SU-DHL-6 (cell line): ENCODE measurements at regions not wholly inside any gene's neighbourhood (a gene's known extent, or its start where the extent isn't known, plus 50 kb on each side); places are given as distances from the start of the nearest gene placed in this dataset.

ENCODE experiments used
- H2AFZ ChIP-seq: fragments of 200-600 bp; sonication (generic); 2 replicates; pipeline ENCODE4 v1.6.1; 2014; ENCODE audit warnings: low read depth, mild to moderate bottlenecking, moderate library complexity, mixed read lengths, antibody characterized with exemption, low read length; ENCODE audit not compliant: severe bottlenecking
- H3F3A ChIP-seq: fragments of 200-600 bp; shearing (Covaris generic); 2 replicates; pipeline ENCODE4 v1.6.0; 2016; ENCODE audit warnings: antibody characterized with exemption, mild to moderate bottlenecking; ENCODE audit not compliant: insufficient read depth
- H3K27ac ChIP-seq: fragments of 200-600 bp; sonication (generic); 2 replicates; pipeline ENCODE4 v1.5.1; 2016; ENCODE audit warnings: low read depth, mild to moderate bottlenecking, low read length, moderate library complexity, mixed read lengths
- H3K27me3 ChIP-seq: fragments of 200-600 bp; sonication (generic), shearing (Covaris generic); 2 replicates; pipeline ENCODE4 v1.6.0; 2014; ENCODE audit warnings: mild to moderate bottlenecking, low read length
- H3K36me3 ChIP-seq: fragments of 200-600 bp; sonication (generic); 2 replicates; pipeline ENCODE4 v1.6.1; 2014; ENCODE audit warnings: mild to moderate bottlenecking, low read length, mixed read lengths
- H3K4me2 ChIP-seq: fragments of 300-600, 200-600 bp; shearing (Covaris generic), sonication (generic); 2 replicates; pipeline ENCODE4 v1.6.0; 2014; ENCODE audit warnings: low read length, low read depth, mild to moderate bottlenecking; ENCODE audit not compliant: poor library complexity, severe bottlenecking
- H3K4me3 ChIP-seq: fragments of 200-600 bp; sonication (generic); 2 replicates; pipeline ENCODE4 v1.5.1; 2014; ENCODE audit warnings: antibody characterized with exemption, low read length, mild to moderate bottlenecking, mixed read lengths; ENCODE audit not compliant: insufficient read depth, poor library complexity, severe bottlenecking
- H3K79me2 ChIP-seq: fragments of 200-600 bp; sonication (generic); 2 replicates; pipeline ENCODE4 v1.6.1; 2014; ENCODE audit warnings: mild to moderate bottlenecking, low read length, moderate library complexity; ENCODE audit not compliant: insufficient read depth
- H3K9ac ChIP-seq: fragments of 200-600 bp; sonication (generic); 2 replicates; pipeline ENCODE4 v1.7.0; 2014; ENCODE audit warnings: mild to moderate bottlenecking, low read length
- H3K9me2 ChIP-seq: fragments of 200-600 bp; sonication (generic); replicated peaks from 2 replicates; pipeline ENCODE4 v1.6.1; 2014; ENCODE audit warnings: low read length; ENCODE audit not compliant: insufficient read depth
- H3K9me3 ChIP-seq: fragments of 200-600 bp; sonication (generic); 2 replicates; pipeline ENCODE4 v1.6.1; 2014; ENCODE audit warnings: low read length, mixed read lengths; ENCODE audit not compliant: insufficient read depth
- H4K20me1 ChIP-seq: fragments of 200-600 bp; sonication (generic); 2 replicates; pipeline ENCODE4 v1.6.1; 2014; ENCODE audit warnings: low read depth, mild to moderate bottlenecking, antibody characterized with exemption, low read length, moderate library complexity, mixed read lengths
- EZH2phosphoT487 ChIP-seq: fragments of 200-600 bp; sonication (generic), shearing (Covaris generic); conservative IDR thresholded peaks from 2 replicates; pipeline ENCODE4 v1.6.1; 2018; ENCODE audit warnings: mild to moderate bottlenecking, antibody characterized with exemption, low read length, moderate library complexity, mixed read lengths
- TF ChIP-seq, protein P1 (sequence below): fragments of 200-600 bp; sonication (generic); IDR thresholded peaks from one replicate; pipeline ENCODE4 v1.5.1; 2017; ENCODE audit warnings: antibody characterized with exemption, mild to moderate bottlenecking, low read length, moderate library complexity; ENCODE audit not compliant: insufficient read depth, poor library complexity, severe bottlenecking

DNA sequence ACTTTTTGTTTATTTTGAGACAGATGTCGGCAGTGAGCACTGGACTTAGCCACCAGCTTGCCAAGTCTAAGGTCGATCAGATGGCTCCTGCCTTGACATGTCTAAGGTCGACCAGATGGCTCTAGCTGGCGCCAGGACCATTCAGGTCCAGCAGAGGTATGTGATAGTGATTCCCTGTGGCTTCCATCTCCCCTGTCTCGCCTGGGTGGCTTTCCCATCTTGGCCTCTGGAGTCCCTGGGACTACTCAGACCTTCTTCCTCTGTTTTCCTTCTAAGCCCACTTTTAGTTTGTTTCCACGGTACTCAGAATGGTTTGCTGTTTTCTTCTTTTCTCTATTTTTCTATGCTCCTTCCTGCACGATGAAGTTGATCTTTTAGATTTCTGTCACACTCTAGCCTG, 1435.7 kb downstream of the UQCRFS1 start:
- peaks cover 33% of the 10 kb centered on the region for H3K79me2 ChIP-seq
- H3K9me2 ChIP-seq: no peaks in the 10 kb centered on the region
- H3F3A ChIP-seq: no peaks in the 10 kb centered on the region
- H4K20me1 ChIP-seq: no peaks in the 10 kb centered on the region
- peaks cover 8% of the 10 kb centered on the region; the same call in 1 of the 2 replicates for H3K36me3 ChIP-seq
- H2AFZ ChIP-seq: no peak overlapping the region
- no peak overlapping the region for H3K27ac ChIP-seq
- no peaks in the 10 kb centered on the region for H3K9me3 ChIP-seq
- no peak overlapping the region for H3K4me2 ChIP-seq
- no peaks in the 10 kb centered on the region for H3K27me3 ChIP-seq
- H3K9ac ChIP-seq: no peak overlapping the region
- H3K4me3 ChIP-seq: no peak overlapping the region
- no peak for TF ChIP-seq EZH2phosphoT487
- TF ChIP-seq, protein P1, sequence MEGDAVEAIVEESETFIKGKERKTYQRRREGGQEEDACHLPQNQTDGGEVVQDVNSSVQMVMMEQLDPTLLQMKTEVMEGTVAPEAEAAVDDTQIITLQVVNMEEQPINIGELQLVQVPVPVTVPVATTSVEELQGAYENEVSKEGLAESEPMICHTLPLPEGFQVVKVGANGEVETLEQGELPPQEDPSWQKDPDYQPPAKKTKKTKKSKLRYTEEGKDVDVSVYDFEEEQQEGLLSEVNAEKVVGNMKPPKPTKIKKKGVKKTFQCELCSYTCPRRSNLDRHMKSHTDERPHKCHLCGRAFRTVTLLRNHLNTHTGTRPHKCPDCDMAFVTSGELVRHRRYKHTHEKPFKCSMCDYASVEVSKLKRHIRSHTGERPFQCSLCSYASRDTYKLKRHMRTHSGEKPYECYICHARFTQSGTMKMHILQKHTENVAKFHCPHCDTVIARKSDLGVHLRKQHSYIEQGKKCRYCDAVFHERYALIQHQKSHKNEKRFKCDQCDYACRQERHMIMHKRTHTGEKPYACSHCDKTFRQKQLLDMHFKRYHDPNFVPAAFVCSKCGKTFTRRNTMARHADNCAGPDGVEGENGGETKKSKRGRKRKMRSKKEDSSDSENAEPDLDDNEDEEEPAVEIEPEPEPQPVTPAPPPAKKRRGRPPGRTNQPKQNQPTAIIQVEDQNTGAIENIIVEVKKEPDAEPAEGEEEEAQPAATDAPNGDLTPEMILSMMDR: no peak

DNA sequence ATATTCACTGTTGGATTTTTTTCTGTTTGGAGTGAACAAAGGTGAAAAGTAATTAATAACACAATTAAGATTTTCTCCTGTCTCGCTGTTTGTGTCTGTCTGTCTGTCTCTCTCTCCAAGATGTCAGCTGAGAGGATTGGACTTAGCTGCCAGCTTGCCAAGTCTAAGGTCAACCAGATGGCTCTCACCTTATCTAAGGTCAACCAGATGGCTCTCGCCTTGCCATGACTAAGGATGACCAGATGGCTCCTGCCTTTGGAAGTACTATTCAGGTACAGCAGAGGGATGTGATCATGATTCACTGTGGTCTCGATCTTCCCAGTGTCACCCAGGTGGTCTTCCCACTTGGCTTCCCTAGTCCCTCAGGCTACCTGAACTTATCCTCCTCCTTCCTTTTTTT, 1436.4 kb downstream of the UQCRFS1 start:
- Histone ChIP-seq H3K4me2 (no peak overlapping the region), H3K9me2 (no peaks in the 10 kb centered on the region), H2AFZ (no peak overlapping the region), H3K79me2 (peaks cover 26% of the 10 kb centered on the region), H3K27me3 (no peaks in the 10 kb centered on the region), H4K20me1 (no peaks in the 10 kb centered on the region), H3K27ac (no peak overlapping the region), H3K4me3 (no peak overlapping the region), H3K36me3 (peaks cover 8% of the 10 kb centered on the region; the same call in 1 of the 2 replicates), H3F3A (no peaks in the 10 kb centered on the region), H3K9me3 (no peaks in the 10 kb centered on the region), H3K9ac (no peak overlapping the region)
- TF ChIP-seq EZH2phosphoT487: no peak
- TF ChIP-seq, protein P1: no peak

DNA sequence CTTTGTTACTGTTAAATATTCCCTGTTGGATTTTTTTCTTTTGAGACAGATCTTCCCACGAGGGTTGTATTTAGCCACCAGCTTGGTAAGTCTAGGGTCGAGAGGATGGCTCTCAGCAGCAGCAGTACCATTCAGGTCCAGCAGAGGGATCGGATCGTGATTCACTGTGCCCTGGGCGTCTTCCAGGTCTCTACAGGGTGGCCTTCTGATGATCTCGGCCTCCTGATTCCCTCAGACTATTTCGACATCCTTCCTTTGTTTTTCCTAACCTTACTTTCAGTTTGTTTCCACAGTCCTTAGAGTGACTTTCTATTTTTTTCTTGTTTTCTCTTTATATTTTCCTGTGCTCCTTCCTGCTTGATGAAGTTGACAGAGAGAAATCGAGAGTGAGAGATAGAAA, 1436.9 kb downstream of the UQCRFS1 start:
- peaks cover 23% of the 10 kb centered on the region for H3K79me2 ChIP-seq
- H3K9me2 ChIP-seq: no peaks in the 10 kb centered on the region
- no peak overlapping the region for H3K4me3 ChIP-seq
- H3K27ac ChIP-seq: no peak overlapping the region
- TF ChIP-seq EZH2phosphoT487: no peak
- TF ChIP-seq, protein P1: no peak
- no peak overlapping the region for H3K9ac ChIP-seq
- no peak overlapping the region for H2AFZ ChIP-seq
- H4K20me1 ChIP-seq: no peaks in the 10 kb centered on the region
- H3K4me2 ChIP-seq: no peak overlapping the region
- H3K27me3 ChIP-seq: no peaks in the 10 kb centered on the region
- no peaks in the 10 kb centered on the region for H3K9me3 ChIP-seq
- peaks cover 8% of the 10 kb centered on the region; the same call in 1 of the 2 replicates for H3K36me3 ChIP-seq
- no peaks in the 10 kb centered on the region for H3F3A ChIP-seq

DNA sequence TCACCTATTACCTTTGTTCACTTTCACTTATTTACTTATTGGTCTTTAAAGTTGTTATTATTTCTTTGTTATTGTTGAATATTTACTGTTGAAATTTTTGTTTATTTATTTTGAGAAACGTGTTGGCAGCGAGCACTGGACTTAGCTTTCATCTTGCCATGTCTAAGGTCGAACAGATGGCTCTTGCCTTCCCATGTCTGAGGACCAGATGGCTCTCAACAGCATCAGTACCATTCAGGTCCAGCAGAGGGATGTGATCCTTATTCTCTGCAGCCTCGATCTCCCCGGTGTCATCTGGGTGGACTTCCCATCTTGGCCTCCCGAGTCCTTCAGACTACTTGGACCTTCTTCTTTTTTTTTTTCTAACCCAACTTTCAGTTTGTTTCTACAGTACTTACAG, 1437.6 kb downstream of the UQCRFS1 start:
- Histone ChIP-seq H3K4me2 (no peak overlapping the region), H3K79me2 (peaks cover 19% of the 10 kb centered on the region), H3K9ac (no peak overlapping the region), H3F3A (no peaks in the 10 kb centered on the region), H2AFZ (no peak overlapping the region), H3K27me3 (no peaks in the 10 kb centered on the region), H3K9me3 (no peaks in the 10 kb centered on the region), H3K36me3 (peaks cover 8% of the 10 kb centered on the region; the same call in 1 of the 2 replicates), H3K27ac (no peak overlapping the region), H4K20me1 (no peaks in the 10 kb centered on the region), H3K9me2 (no peaks in the 10 kb centered on the region), H3K4me3 (no peak overlapping the region)
- TF ChIP-seq, protein P1: no peak
- TF ChIP-seq EZH2phosphoT487: no peak
